ENCODE measurements at regions not wholly inside any gene's neighbourhood (a gene's known extent, or its start where the extent isn't known, plus 50 kb on each side); places are given as distances from the start of the nearest gene placed in this dataset.

DNA sequence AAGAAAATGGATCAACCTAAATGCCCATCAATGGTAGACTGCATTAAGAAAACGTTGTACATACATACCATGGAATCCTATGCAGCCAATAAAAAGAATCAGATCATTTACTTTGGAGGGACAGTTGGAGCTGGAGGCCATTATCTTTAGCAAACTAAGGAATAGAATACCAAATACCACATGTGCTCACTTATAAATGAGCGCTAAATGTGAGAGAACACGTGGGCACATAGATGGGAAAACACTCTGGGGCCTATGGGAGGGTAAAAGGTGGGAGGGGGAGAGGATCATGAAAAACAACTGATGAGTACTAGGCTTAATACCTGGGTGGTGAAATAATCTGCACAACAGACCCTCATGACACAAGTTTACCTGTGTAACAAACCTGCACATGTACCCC, 1729.9 kb upstream of the PCDH10 start:
- TF ChIP-seq POLR2A (IDR thresholded peaks at IDR 0.05; ENCODE audit: low read depth, low read length) (no peak), MAFK (IDR thresholded peaks at IDR 0.05; ENCODE audit: low read depth, low read length) (no peak), SMC3 (IDR thresholded peaks at IDR 0.05; ENCODE audit: low read depth, low read length) (no peak), RAD21 (IDR thresholded peaks at IDR 0.05; ENCODE audit: low read length) (no peak)
- TF ChIP-seq, protein P1, sequence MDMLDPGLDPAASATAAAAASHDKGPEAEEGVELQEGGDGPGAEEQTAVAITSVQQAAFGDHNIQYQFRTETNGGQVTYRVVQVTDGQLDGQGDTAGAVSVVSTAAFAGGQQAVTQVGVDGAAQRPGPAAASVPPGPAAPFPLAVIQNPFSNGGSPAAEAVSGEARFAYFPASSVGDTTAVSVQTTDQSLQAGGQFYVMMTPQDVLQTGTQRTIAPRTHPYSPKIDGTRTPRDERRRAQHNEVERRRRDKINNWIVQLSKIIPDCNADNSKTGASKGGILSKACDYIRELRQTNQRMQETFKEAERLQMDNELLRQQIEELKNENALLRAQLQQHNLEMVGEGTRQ (IDR thresholded peaks at IDR 0.05; ENCODE audit: low read depth, low read length) = no peak
- TF ChIP-seq, protein P2, sequence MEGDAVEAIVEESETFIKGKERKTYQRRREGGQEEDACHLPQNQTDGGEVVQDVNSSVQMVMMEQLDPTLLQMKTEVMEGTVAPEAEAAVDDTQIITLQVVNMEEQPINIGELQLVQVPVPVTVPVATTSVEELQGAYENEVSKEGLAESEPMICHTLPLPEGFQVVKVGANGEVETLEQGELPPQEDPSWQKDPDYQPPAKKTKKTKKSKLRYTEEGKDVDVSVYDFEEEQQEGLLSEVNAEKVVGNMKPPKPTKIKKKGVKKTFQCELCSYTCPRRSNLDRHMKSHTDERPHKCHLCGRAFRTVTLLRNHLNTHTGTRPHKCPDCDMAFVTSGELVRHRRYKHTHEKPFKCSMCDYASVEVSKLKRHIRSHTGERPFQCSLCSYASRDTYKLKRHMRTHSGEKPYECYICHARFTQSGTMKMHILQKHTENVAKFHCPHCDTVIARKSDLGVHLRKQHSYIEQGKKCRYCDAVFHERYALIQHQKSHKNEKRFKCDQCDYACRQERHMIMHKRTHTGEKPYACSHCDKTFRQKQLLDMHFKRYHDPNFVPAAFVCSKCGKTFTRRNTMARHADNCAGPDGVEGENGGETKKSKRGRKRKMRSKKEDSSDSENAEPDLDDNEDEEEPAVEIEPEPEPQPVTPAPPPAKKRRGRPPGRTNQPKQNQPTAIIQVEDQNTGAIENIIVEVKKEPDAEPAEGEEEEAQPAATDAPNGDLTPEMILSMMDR (conservative IDR thresholded peaks at IDR 0.05; ENCODE audit: low read depth, low read length) = no peak

Data from IMR-90 (cell line).